D721Med (cell line): ENCODE measurements at regions not wholly inside any gene's neighbourhood (a gene's known extent, or its start where the extent isn't known, plus 50 kb on each side); places are given as distances from the start of the nearest gene placed in this dataset.

Experiments used
- DNase-seq: peaks from one replicate; pipeline ENCODE4 v3.0.0; 2011; ENCODE audit warnings: low spot score; ENCODE audit not compliant: insufficient read length
- FAIRE-seq: peaks from 2 replicates; lab custom pipeline; 2011; peaks lifted over from hg19 to GRCh38; lab: Jason Lieb, UNC
- TF ChIP-seq, protein P1 (sequence below): IDR thresholded peaks from 2 replicates; pipeline ENCODE4 v1.5.1; 2012; ENCODE audit warnings: mild to moderate bottlenecking, control low read depth; ENCODE audit not compliant: insufficient read depth; ENCODE audit errors: missing control alignments

- FAIRE-seq (no peak), DNase-seq (no peak)
- TF ChIP-seq, protein P1, sequence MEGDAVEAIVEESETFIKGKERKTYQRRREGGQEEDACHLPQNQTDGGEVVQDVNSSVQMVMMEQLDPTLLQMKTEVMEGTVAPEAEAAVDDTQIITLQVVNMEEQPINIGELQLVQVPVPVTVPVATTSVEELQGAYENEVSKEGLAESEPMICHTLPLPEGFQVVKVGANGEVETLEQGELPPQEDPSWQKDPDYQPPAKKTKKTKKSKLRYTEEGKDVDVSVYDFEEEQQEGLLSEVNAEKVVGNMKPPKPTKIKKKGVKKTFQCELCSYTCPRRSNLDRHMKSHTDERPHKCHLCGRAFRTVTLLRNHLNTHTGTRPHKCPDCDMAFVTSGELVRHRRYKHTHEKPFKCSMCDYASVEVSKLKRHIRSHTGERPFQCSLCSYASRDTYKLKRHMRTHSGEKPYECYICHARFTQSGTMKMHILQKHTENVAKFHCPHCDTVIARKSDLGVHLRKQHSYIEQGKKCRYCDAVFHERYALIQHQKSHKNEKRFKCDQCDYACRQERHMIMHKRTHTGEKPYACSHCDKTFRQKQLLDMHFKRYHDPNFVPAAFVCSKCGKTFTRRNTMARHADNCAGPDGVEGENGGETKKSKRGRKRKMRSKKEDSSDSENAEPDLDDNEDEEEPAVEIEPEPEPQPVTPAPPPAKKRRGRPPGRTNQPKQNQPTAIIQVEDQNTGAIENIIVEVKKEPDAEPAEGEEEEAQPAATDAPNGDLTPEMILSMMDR = no peak
Observed at GRCh38 chr2:88860421-88861075, 169.1 kb downstream of the RPIA start.

DNA sequence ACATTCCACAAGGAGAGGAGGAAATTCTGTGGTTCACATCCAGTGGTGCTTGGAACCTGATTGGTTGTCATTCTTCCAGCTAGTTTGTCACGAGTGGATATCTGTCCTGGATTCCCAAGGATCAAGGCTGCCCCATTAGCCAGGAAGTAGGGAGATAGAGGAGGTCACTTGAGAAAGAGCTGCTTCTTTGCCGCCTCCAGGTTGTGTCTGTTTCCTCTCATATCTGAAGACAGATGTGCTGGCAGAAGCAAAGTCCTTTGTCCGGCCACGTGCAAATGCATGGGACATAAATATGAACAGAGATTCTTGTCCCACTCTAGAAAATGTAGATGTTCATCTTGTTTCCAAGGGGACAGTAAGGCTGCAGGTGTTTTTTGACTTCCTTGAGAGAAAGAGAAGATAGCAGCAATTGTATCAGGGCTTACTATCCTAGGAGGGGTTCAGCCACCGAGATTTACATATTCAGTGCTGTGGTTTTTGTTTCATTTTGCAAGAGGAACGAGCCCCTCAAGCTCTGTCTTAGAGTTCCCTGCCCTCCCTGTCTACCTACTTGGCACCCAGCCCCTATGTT is 174.4 kb downstream of the RPIA start:
- DNase-seq (no peak), FAIRE-seq (no peak)
- TF ChIP-seq, protein P1 = no peak

DNA sequence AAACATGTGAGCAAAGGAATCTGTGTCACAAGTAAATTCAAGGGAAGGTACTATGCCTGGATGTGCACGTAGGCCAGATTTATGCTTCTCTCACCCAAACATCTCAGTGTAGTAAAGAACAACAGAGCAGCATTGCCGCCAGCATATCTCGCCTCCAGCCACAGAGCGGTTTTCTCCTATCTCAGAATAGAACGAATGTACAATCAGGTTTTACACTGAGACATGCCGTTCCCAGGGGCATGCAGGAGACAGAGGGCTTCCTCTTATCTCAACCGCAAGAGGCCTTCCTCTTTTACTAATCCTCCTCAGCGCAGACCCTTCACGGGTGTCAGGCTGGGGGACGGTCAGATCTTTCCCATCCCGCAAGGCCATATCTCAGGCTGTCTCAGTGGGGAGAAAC is 175.3 kb downstream of the RPIA start:
- TF ChIP-seq, protein P1 = no peak
- no peak for DNase-seq
- FAIRE-seq = no peak

- DNase-seq = no peak
- FAIRE-seq = no peak
- TF ChIP-seq, protein P1 = no peak
Observed at GRCh38 chr2:88868861-88869260, 177.4 kb downstream of the RPIA start.

DNA sequence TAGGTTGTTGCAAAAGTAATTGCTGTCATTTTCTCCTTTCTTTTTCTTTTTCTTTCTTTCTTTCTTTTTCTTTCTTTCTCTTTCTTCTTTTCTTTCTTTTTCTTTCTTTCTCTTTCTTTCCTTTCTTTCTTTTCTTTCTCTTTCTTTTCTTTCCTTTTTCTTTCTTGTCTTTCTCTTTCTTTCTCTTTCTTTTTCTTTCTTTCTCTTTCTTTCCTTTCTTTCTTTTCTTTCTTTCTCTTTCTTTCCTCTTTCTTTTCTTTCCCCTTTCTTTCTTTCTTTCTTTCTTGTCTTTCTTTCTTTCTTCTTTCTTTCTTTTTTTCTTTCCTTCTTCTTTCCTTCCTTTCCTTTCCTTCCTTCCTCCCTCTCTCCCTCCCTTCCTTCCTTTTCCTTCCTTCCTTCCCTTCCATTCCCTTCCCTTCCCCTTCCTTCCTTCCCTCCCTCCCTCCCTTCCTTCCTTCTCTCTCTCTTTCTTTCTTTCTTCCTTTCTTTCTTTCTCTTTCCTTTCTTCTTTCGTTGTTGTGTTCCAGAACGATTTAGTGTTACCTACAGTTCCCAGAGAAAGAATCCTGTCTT is 178.9 kb downstream of the RPIA start:
- TF ChIP-seq, protein P1 = no peak
- no peak for FAIRE-seq
- no peak for DNase-seq

GRCh38 chr2:88871336-88871735 is 179.9 kb downstream of the RPIA start:
- FAIRE-seq (no peak), DNase-seq (no peak)
- TF ChIP-seq, protein P1 = no peak

DNA sequence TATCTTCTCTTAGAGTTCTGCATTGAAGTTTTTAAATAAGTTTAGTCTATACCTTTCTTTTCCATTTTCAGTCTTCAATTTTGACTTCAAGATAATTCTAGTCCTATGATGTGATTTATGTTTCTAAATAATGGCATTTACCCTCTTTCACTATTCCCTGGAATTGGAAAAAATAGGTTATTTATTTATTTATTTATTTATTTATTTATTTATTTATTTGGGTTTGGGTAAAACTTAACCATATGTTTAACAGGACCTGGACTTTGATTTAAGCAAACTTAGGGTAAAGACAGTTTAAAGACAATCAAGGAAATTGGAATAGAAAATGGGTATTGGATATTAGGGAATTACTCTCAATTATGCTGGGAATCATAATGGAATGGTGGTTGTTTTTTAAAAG is 182.1 kb downstream of the RPIA start:
- TF ChIP-seq, protein P1 = no peak

More for the DNA sequence above, 182.1 kb downstream of the RPIA start:
- FAIRE-seq (no peak), DNase-seq (no peak)
